Nephron progenitor cell (in vitro differentiated cells): ENCODE measurements at regions not wholly inside any gene's neighbourhood (a gene's known extent, or its start where the extent isn't known, plus 50 kb on each side); places are given as distances from the start of the nearest gene placed in this dataset.

Source experiments
- DNase-seq: peaks from one replicate; pipeline ENCODE4 v3.0.0; 2021
- H3K27ac Mint-ChIP-seq: 2 replicates; pipeline ENCODE4 v1.8.0; 2021; ENCODE audit warnings: mild to moderate bottlenecking, moderate library complexity, mixed read lengths
- H3K27me3 Mint-ChIP-seq: 2 replicates; pipeline ENCODE4 v1.8.0; 2021; ENCODE audit warnings: mild to moderate bottlenecking, low read depth, mixed read lengths; ENCODE audit not compliant: poor library complexity
- H3K36me3 Mint-ChIP-seq: 2 replicates; pipeline ENCODE4 v1.8.0; 2021; ENCODE audit warnings: low read depth, mixed read lengths
- H3K4me1 Mint-ChIP-seq: 2 replicates; pipeline ENCODE4 v1.8.0; 2021; ENCODE audit warnings: mixed read lengths
- H3K4me3 Mint-ChIP-seq: 2 replicates; pipeline ENCODE4 v1.8.0; 2021; ENCODE audit warnings: mild to moderate bottlenecking, moderate library complexity, mixed read lengths
- H3K9me3 Mint-ChIP-seq: 2 replicates; pipeline ENCODE4 v1.8.0; 2021; ENCODE audit warnings: mild to moderate bottlenecking, moderate library complexity, mixed read lengths
- TF ChIP-seq, protein P1 (sequence below): fragments of 200-600 bp; sonication (generic); IDR thresholded peaks from 2 replicates; pipeline ENCODE4 v1.5.0; 2021; ENCODE audit warnings: antibody characterized with exemption

- no peak for DNase-seq
- H3K36me3 Mint-ChIP-seq: no peaks in the 10 kb centered on the region
- TF ChIP-seq, protein P1, sequence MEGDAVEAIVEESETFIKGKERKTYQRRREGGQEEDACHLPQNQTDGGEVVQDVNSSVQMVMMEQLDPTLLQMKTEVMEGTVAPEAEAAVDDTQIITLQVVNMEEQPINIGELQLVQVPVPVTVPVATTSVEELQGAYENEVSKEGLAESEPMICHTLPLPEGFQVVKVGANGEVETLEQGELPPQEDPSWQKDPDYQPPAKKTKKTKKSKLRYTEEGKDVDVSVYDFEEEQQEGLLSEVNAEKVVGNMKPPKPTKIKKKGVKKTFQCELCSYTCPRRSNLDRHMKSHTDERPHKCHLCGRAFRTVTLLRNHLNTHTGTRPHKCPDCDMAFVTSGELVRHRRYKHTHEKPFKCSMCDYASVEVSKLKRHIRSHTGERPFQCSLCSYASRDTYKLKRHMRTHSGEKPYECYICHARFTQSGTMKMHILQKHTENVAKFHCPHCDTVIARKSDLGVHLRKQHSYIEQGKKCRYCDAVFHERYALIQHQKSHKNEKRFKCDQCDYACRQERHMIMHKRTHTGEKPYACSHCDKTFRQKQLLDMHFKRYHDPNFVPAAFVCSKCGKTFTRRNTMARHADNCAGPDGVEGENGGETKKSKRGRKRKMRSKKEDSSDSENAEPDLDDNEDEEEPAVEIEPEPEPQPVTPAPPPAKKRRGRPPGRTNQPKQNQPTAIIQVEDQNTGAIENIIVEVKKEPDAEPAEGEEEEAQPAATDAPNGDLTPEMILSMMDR: no peak
- no peak overlapping the region for H3K4me3 Mint-ChIP-seq
- H3K27ac Mint-ChIP-seq: no peak overlapping the region
- H3K27me3 Mint-ChIP-seq: peaks cover 4% of the 10 kb centered on the region
- no peaks in the 10 kb centered on the region for H3K4me1 Mint-ChIP-seq
- no peaks in the 10 kb centered on the region for H3K9me3 Mint-ChIP-seq
These were observed 389.1 kb downstream of the IRS2 start for GRCh38 chr13:109397285-109397684.

DNA sequence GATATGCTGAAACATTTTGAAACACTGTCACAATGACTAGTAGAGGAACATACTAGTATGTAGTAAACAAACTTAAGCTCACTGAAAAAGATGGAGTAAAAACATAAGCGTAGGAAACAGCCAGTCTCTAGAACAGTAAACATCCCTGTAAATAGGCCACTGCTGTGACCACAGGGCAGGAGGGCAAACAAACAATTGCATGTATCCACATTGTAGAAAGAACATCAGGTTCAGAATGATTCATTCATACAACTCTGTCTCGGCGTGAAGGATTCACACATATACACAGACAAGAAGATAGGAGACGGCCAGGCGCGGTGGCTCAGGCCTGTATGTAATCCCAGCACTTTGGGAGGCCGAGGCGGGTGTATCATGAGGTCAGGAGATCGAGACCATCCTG, 390.1 kb downstream of the IRS2 start:
- no peak overlapping the region for H3K4me3 Mint-ChIP-seq
- H3K9me3 Mint-ChIP-seq: no peaks in the 10 kb centered on the region
- H3K27me3 Mint-ChIP-seq: peaks cover 3% of the 10 kb centered on the region
- no peak for DNase-seq
- no peak overlapping the region for H3K27ac Mint-ChIP-seq
- no peaks in the 10 kb centered on the region for H3K4me1 Mint-ChIP-seq
- TF ChIP-seq, protein P1: no peak
- H3K36me3 Mint-ChIP-seq: no peaks in the 10 kb centered on the region

DNA sequence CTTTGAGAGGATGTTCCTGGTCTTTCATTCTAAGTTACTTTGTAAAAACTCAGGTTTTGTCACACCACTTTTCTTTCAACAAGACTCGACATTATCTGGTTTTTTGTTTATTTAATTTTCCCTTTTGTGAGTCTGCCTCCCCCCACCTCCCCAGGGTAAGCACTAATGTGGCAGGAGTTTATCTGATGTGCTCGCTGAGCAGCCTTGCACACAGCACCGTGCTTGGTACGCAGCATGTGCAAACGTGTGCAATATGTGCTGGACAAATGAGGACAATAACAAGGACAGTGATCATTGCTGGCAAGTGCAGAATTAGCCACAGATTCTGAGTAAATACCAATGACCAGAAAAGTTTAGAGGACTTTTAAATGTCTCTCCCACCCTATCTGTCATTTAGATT, 391.4 kb downstream of the IRS2 start:
- Mint-ChIP-seq H3K27me3 (peaks cover 3% of the 10 kb centered on the region), H3K27ac (no peak overlapping the region), H3K4me1 (no peaks in the 10 kb centered on the region), H3K36me3 (no peaks in the 10 kb centered on the region), H3K4me3 (no peak overlapping the region), H3K9me3 (no peaks in the 10 kb centered on the region)
- DNase-seq: no peak
- TF ChIP-seq, protein P1: no peak

DNA sequence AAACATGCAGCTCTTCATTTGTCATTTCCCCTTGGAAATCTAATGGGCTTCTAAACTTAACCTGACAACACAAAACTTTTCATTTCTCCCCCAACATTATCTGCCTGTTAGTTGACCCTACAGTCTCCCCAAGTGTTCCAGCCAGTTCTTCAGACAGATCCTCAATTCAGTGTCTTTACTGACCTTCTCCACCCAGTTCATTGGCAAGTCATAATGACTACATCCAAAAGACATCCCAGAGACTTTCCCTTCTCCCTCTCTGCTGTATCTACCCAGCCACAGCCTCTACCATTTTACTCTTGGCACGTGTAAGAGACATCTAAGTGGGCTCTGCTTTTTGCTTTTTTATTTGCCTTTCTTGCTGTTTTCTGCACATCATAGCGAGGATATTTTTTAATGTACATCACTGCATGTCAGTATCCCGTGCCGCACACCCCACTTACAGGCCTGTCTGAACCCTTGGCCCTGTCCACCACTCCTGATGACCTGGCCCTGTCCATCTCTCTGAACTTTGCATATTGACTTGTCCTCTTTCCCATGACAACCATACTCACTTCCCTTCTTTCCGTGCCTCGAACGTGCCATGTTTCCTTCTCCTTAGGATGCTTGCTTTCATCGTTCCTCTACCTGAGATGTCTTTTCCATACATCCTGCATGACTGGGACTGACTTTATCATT, 391.9 kb downstream of the IRS2 start:
- Mint-ChIP-seq H3K27ac (no peak overlapping the region), H3K4me1 (no peaks in the 10 kb centered on the region), H3K9me3 (no peaks in the 10 kb centered on the region)

DNA sequence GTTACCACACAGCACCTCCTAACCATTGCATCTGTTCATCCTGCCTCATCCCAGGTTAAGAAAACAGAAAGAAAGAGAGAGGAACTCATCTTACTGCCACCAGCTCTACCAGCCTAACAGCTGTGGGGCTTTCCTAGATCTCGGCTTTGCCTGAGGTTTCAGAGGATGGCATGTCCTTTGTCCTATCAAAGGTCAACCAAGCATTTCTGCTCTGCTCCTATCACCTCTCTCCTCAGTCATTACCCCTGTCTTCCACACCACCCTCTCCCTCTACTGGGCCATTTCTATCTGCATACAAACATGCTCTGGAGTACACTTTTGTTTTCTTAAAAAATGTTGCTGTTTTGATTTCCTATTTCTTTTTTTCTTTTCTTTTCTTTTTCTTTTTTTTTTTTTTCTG, 393.3 kb downstream of the IRS2 start:
- Mint-ChIP-seq H3K9me3 (no peaks in the 10 kb centered on the region), H3K4me1 (no peaks in the 10 kb centered on the region), H3K27me3 (peaks cover 3% of the 10 kb centered on the region), H3K27ac (no peak overlapping the region), H3K36me3 (no peaks in the 10 kb centered on the region), H3K4me3 (no peak overlapping the region)
- no peak for DNase-seq
- TF ChIP-seq, protein P1: no peak

More for the DNA sequence above, 391.9 kb downstream of the IRS2 start:
- Mint-ChIP-seq H3K36me3 (no peaks in the 10 kb centered on the region), H3K4me3 (no peak overlapping the region), H3K27me3 (peaks cover 3% of the 10 kb centered on the region)
- no peak for DNase-seq
- TF ChIP-seq, protein P1: no peak

DNA sequence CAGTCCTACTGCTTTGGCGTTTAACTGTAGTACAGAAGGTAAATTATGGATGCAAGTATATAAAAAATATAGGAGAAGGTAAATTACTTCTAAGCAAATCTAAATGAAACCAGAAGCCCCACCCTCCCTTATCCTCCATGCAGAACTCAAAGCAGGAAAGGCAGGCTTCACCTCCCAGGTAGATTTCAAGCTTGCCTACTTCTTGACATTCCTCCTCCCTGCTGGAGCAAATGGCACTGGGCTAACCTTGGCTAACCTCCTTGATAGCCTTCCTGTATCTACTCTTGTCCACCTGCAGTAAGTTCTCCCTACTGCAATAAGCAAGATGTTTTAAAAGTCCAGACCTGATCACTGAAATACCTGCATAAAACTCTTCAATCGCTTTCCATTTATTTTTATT, 396.0 kb downstream of the IRS2 start:
- H3K4me3 Mint-ChIP-seq: no peak overlapping the region
- H3K27me3 Mint-ChIP-seq: peaks cover 3% of the 10 kb centered on the region
- no peaks in the 10 kb centered on the region for H3K36me3 Mint-ChIP-seq
- no peaks in the 10 kb centered on the region for H3K4me1 Mint-ChIP-seq
- H3K27ac Mint-ChIP-seq: no peak overlapping the region
- H3K9me3 Mint-ChIP-seq: no peaks in the 10 kb centered on the region
- TF ChIP-seq, protein P1: no peak
- DNase-seq: no peak
